ENCODE measurements at regions not wholly inside any gene's neighbourhood (a gene's known extent, or its start where the extent isn't known, plus 50 kb on each side); places are given as distances from the start of the nearest gene placed in this dataset.

DNA sequence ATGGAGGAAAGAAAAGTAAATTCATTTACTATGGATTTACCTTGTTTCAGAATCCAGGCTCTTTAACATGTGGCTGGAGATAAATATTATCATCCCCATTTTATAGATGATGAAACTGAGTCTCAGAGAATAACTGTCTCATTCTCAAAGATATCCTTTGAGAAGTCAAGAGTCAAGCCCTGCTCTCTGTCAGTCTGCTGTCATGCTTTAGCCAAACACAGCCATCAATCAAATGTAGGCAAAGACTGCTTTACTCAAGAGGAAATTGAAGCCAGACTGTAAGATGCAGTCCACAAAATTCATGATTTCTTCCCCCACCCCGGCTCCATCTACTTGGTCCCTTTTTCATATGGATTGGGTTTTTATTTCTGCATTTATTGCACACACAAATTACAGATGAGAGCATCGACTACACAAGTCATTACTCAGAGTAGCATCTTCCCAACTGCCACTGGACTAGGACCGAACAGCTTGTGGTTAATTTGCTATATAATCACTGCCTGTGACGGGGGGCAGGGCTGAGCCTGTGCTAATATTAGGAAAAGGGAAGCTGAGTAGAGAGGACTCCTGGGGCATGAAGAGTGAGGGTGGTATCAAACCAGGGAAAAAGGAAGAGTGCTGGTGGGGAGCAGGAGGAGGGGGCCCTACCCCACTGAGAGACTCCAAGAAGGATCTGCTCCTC, 102.7 kb upstream of the TOP1 start:
- Histone ChIP-seq H3K27me3 (no peaks in the 10 kb centered on the region), H3K27ac (no peak overlapping the region), H3K4me1 (no peaks in the 10 kb centered on the region), H3K9me3 (no peaks in the 10 kb centered on the region), H3K4me3 (no peak overlapping the region), H3K36me3 (no peaks in the 10 kb centered on the region)
- intact Hi-C loops (cut with DNase I; ENCODE audit: low total_unique reads), result no loop called here
- no peak for DNase-seq (ENCODE audit: low spot score in 2 of 2)
- TF ChIP-seq POLR2AphosphoS5 (IDR thresholded peaks at IDR 0.05) (no peak), POLR2A (IDR thresholded peaks at IDR 0.05) (no peak)
- TF ChIP-seq, protein P1, sequence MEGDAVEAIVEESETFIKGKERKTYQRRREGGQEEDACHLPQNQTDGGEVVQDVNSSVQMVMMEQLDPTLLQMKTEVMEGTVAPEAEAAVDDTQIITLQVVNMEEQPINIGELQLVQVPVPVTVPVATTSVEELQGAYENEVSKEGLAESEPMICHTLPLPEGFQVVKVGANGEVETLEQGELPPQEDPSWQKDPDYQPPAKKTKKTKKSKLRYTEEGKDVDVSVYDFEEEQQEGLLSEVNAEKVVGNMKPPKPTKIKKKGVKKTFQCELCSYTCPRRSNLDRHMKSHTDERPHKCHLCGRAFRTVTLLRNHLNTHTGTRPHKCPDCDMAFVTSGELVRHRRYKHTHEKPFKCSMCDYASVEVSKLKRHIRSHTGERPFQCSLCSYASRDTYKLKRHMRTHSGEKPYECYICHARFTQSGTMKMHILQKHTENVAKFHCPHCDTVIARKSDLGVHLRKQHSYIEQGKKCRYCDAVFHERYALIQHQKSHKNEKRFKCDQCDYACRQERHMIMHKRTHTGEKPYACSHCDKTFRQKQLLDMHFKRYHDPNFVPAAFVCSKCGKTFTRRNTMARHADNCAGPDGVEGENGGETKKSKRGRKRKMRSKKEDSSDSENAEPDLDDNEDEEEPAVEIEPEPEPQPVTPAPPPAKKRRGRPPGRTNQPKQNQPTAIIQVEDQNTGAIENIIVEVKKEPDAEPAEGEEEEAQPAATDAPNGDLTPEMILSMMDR (IDR thresholded peaks at IDR 0.05), result no peak

- DNase-seq (ENCODE audit: low spot score in 2 of 2), result no peak
- Histone ChIP-seq H3K4me1 (no peaks in the 10 kb centered on the region), H3K27me3 (no peaks in the 10 kb centered on the region), H3K36me3 (no peaks in the 10 kb centered on the region), H3K27ac (no peak overlapping the region), H3K9me3 (no peaks in the 10 kb centered on the region), H3K4me3 (no peak overlapping the region)
- intact Hi-C loops (cut with DNase I; ENCODE audit: low total_unique reads), result no loop called here
- no peak for TF ChIP-seq POLR2A (IDR thresholded peaks at IDR 0.05)
- no peak for TF ChIP-seq POLR2AphosphoS5 (IDR thresholded peaks at IDR 0.05)
Measured at GRCh38 chr20:40926928-40927327, 101.7 kb upstream of the TOP1 start.

DNA sequence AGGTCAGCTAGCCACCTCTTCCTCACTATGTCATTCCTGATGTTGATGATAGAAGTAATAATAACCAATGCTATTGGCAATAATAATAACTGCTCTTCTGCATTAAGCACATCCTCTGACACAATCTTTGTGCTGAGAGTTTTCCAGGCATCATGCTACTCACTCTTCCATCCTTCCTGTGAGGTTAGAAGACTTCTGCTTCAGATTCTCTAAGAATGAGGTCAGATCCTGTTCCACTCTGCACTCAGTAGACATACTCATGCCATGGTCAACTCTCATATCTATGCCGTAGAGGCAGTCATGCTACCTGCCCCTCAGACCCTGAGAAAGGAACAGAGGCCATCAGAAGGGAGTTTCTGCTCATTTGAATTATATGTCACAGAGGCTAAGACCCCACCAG, 98.1 kb upstream of the TOP1 start:
- Histone ChIP-seq H3K9me3 (no peaks in the 10 kb centered on the region), H3K27ac (no peak overlapping the region), H3K27me3 (no peaks in the 10 kb centered on the region), H3K36me3 (no peaks in the 10 kb centered on the region), H3K4me3 (no peak overlapping the region), H3K4me1 (no peaks in the 10 kb centered on the region)
- no peak for DNase-seq (ENCODE audit: low spot score in 2 of 2)
- no peak for TF ChIP-seq POLR2AphosphoS5 (IDR thresholded peaks at IDR 0.05)
- intact Hi-C loops (cut with DNase I; ENCODE audit: low total_unique reads), result no loop called here

- Histone ChIP-seq H3K27ac (no peak overlapping the region), H3K4me1 (no peaks in the 10 kb centered on the region), H3K4me3 (no peak overlapping the region), H3K36me3 (no peaks in the 10 kb centered on the region), H3K27me3 (no peaks in the 10 kb centered on the region), H3K9me3 (no peaks in the 10 kb centered on the region)
- TF ChIP-seq POLR2AphosphoS5 (IDR thresholded peaks at IDR 0.05) (no peak), POLR2A (IDR thresholded peaks at IDR 0.05) (no peak)
- TF ChIP-seq, protein P1 (IDR thresholded peaks at IDR 0.05), result no peak
- intact Hi-C loops (cut with DNase I; ENCODE audit: low total_unique reads), result no loop called here
- DNase-seq (ENCODE audit: low spot score in 2 of 2), result no peak
Measured at GRCh38 chr20:40931410-40932044, 97.1 kb upstream of the TOP1 start.

DNA sequence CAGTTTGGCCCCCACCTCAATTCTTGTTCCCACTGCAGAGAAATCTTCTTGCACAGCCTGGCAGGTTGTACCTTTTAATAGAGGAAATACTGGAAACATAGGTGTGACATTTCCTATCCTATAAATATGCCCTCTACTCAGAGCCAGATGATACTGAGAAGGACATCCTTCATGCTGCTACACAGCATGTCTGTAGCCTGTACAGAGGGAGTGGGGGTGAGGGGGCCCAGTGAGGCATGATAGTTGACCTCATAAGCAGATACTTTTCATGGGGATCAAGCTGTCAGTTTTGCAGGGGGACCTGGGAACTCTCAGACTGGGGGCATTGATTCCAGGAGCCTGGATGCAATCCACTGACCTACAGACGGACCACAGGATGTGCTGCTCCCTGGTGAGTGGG, 96.2 kb upstream of the TOP1 start:
- no peak overlapping the region for H3K4me3 ChIP-seq
- intact Hi-C loops (cut with DNase I; ENCODE audit: low total_unique reads), result no loop called here
- H3K27me3 ChIP-seq, result no peaks in the 10 kb centered on the region
- H3K27ac ChIP-seq, result no peak overlapping the region
- no peaks in the 10 kb centered on the region for H3K36me3 ChIP-seq
- no peaks in the 10 kb centered on the region for H3K4me1 ChIP-seq
- no peak for DNase-seq (ENCODE audit: low spot score in 2 of 2)
- no peak for TF ChIP-seq POLR2A (IDR thresholded peaks at IDR 0.05)
- TF ChIP-seq POLR2AphosphoS5 (IDR thresholded peaks at IDR 0.05), result no peak
- TF ChIP-seq, protein P1 (IDR thresholded peaks at IDR 0.05), result no peak
- H3K9me3 ChIP-seq, result no peaks in the 10 kb centered on the region

GRCh38 chr20:40933758-40934157, 94.9 kb upstream of the TOP1 start:
- Histone ChIP-seq H3K4me1 (no peaks in the 10 kb centered on the region), H3K36me3 (no peaks in the 10 kb centered on the region), H3K9me3 (no peaks in the 10 kb centered on the region), H3K27me3 (no peaks in the 10 kb centered on the region), H3K4me3 (no peak overlapping the region), H3K27ac (no peak overlapping the region)
- intact Hi-C loops (cut with DNase I; ENCODE audit: low total_unique reads), result no loop called here
- no peak for DNase-seq (ENCODE audit: low spot score in 2 of 2)
- TF ChIP-seq, protein P1 (IDR thresholded peaks at IDR 0.05), result no peak
- TF ChIP-seq POLR2AphosphoS5 (IDR thresholded peaks at IDR 0.05), result no peak
- TF ChIP-seq POLR2A (IDR thresholded peaks at IDR 0.05), result no peak

All from breast epithelium (tissue), 4 donors.